Suprapubic skin (tissue), 4 donors: ENCODE measurements at regions not wholly inside any gene's neighbourhood (a gene's known extent, or its start where the extent isn't known, plus 50 kb on each side); places are given as distances from the start of the nearest gene placed in this dataset.

Experiments used
- DNase-seq, 2 donors: peaks; one replicate each; pipeline ENCODE4 v3.0.0-alpha.2; 2019; ENCODE audit warnings: low spot score in 2 of 2
- H3K27ac ChIP-seq: fragments of 200-600 bp; sonication (generic); one replicate; pipeline ENCODE4 v1.5.1; 2019
- H3K27me3 ChIP-seq: fragments of 200-600 bp; sonication (generic); one replicate; pipeline ENCODE4 v1.5.1; 2019
- H3K36me3 ChIP-seq: fragments of 200-600 bp; sonication (generic); one replicate; pipeline ENCODE4 v1.5.1; 2019
- H3K4me1 ChIP-seq: fragments of 200-600 bp; sonication (generic); one replicate; pipeline ENCODE4 v1.5.1; 2019
- H3K4me3 ChIP-seq: fragments of 200-600 bp; sonication (generic); one replicate; pipeline ENCODE4 v1.5.1; 2019; ENCODE audit warnings: mild to moderate bottlenecking
- H3K9me3 ChIP-seq: fragments of 200-600 bp; sonication (generic); one replicate; pipeline ENCODE4 v1.5.1; 2019
- EP300 ChIP-seq: sonication (generic); formaldehyde crosslinking; IDR thresholded peaks from one replicate; pipeline ENCODE4 v1.6.1; 2017; ENCODE audit warnings: antibody characterized with exemption
- POLR2A ChIP-seq, 2 donors: fragments of 450-650 bp; IDR thresholded peaks; one replicate each; pipeline ENCODE4 v1.6.1; 2017; ENCODE audit warnings: antibody characterized with exemption in 2 of 2, mild to moderate bottlenecking in 2 of 2, moderate library complexity in 2 of 2
- POLR2AphosphoS5 ChIP-seq, 3 donors: sonication (generic); formaldehyde crosslinking; IDR thresholded peaks; one replicate each; pipeline ENCODE4 v1.6.1; 2017; ENCODE audit warnings: antibody characterized with exemption in 3 of 3
- WGBS: methylation state at CpG from one replicate; pipeline ENCODE4 v1.1.5; 2018; 5-methylcytosine and 5-hydroxymethylcytosine counted together
- TF ChIP-seq, protein P1 (sequence below), 2 donors: fragments of 200-600 bp in 1 of 2; fragments of 450-650 bp in 1 of 2; sonication (generic) in 1 of 2; IDR thresholded peaks; one replicate each; pipeline ENCODE4 v1.5.1; 2016 to 2019; ENCODE audit warnings: antibody characterized with exemption in 2 of 2, mild to moderate bottlenecking in 1 of 2, moderate library complexity in 1 of 2

- Histone ChIP-seq H3K4me3 (no peak overlapping the region), H3K27ac (no peak overlapping the region), H3K4me1 (no peaks in the 10 kb centered on the region), H3K27me3 (peaks cover 3% of the 10 kb centered on the region), H3K36me3 (no peaks in the 10 kb centered on the region), H3K9me3 (no peaks in the 10 kb centered on the region)
- TF ChIP-seq EP300 (no peak), POLR2A (IDR thresholded peaks at IDR 0.05) (no peak), POLR2AphosphoS5 (IDR thresholded peaks at IDR 0.05) (no peak)
- TF ChIP-seq, protein P1, sequence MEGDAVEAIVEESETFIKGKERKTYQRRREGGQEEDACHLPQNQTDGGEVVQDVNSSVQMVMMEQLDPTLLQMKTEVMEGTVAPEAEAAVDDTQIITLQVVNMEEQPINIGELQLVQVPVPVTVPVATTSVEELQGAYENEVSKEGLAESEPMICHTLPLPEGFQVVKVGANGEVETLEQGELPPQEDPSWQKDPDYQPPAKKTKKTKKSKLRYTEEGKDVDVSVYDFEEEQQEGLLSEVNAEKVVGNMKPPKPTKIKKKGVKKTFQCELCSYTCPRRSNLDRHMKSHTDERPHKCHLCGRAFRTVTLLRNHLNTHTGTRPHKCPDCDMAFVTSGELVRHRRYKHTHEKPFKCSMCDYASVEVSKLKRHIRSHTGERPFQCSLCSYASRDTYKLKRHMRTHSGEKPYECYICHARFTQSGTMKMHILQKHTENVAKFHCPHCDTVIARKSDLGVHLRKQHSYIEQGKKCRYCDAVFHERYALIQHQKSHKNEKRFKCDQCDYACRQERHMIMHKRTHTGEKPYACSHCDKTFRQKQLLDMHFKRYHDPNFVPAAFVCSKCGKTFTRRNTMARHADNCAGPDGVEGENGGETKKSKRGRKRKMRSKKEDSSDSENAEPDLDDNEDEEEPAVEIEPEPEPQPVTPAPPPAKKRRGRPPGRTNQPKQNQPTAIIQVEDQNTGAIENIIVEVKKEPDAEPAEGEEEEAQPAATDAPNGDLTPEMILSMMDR (IDR thresholded peaks at IDR 0.05) = no peak
- DNase-seq = no peak
These were observed 83.5 kb upstream of the NEUROD6 start for GRCh38 chr7:31423994-31424393.

- TF ChIP-seq POLR2AphosphoS5 (IDR thresholded peaks at IDR 0.05) = no peak
- no peak for TF ChIP-seq EP300
- TF ChIP-seq, protein P1 (IDR thresholded peaks at IDR 0.05) = no peak
- no peak for TF ChIP-seq POLR2A (IDR thresholded peaks at IDR 0.05)
- Histone ChIP-seq H3K27me3 (peaks cover 3% of the 10 kb centered on the region), H3K36me3 (no peaks in the 10 kb centered on the region), H3K9me3 (no peaks in the 10 kb centered on the region), H3K27ac (no peak overlapping the region), H3K4me3 (no peak overlapping the region), H3K4me1 (no peaks in the 10 kb centered on the region)
- no peak for DNase-seq
These were observed 81.7 kb upstream of the ITPRID1 start for GRCh38 chr7:31432176-31432575.

DNA sequence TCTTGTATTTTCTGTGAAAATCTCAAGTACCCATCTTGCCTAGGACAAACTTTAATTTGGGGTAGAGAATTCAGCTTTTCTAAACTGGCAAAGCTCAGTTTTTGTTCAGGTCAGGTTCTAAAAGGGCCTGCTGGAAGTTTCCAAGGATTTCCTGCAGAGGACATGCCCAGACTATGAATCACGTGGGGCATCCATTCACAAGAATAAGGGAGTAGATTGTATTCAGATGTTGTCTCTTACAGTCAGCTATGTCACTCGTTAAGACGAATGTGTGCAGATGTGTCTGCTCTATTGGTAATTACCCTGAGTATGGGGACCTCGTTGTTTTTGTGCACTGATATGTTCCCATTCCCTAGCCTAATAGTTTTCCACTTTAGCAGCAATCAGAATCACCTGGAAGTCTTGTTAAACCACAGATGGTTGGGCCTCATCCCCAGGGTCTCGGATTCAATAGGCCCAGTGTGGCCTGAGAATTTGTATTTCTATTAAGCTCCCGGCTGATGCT lies 81.0 kb upstream of the ITPRID1 start:
- Histone ChIP-seq H3K27me3 (peaks cover 3% of the 10 kb centered on the region), H3K9me3 (no peaks in the 10 kb centered on the region), H3K4me1 (no peaks in the 10 kb centered on the region), H3K27ac (no peak overlapping the region), H3K4me3 (no peak overlapping the region), H3K36me3 (no peaks in the 10 kb centered on the region)
- DNase-seq = no peak
- TF ChIP-seq POLR2AphosphoS5 (IDR thresholded peaks at IDR 0.05) = no peak
- TF ChIP-seq, protein P1 (IDR thresholded peaks at IDR 0.05) = no peak
- TF ChIP-seq EP300 = no peak
- TF ChIP-seq POLR2A (IDR thresholded peaks at IDR 0.05) = no peak
- WGBS = 38% methylated on average over 6 of the region's 6 CpGs

GRCh38 chr7:31437250-31437865 lies 76.5 kb upstream of the ITPRID1 start:
- H3K4me1 ChIP-seq = no peaks in the 10 kb centered on the region
- H3K9me3 ChIP-seq = no peaks in the 10 kb centered on the region
- no peaks in the 10 kb centered on the region for H3K36me3 ChIP-seq
- DNase-seq = no peak
- H3K4me3 ChIP-seq = no peak overlapping the region
- H3K27ac ChIP-seq = no peak overlapping the region
- WGBS = 73% methylated on average over 4 of the region's 4 CpGs
- no peaks in the 10 kb centered on the region for H3K27me3 ChIP-seq
- no peak for TF ChIP-seq EP300
- no peak for TF ChIP-seq POLR2AphosphoS5 (IDR thresholded peaks at IDR 0.05)
- TF ChIP-seq POLR2A (IDR thresholded peaks at IDR 0.05) = no peak
- TF ChIP-seq, protein P1 (IDR thresholded peaks at IDR 0.05) = no peak

- Histone ChIP-seq H3K9me3 (no peaks in the 10 kb centered on the region), H3K27ac (no peak overlapping the region), H3K27me3 (no peaks in the 10 kb centered on the region), H3K4me3 (no peak overlapping the region), H3K4me1 (no peaks in the 10 kb centered on the region), H3K36me3 (no peaks in the 10 kb centered on the region)
- no peak for DNase-seq
- 70% methylated on average over 3 of the region's 3 CpGs for WGBS
- no peak for TF ChIP-seq POLR2A (IDR thresholded peaks at IDR 0.05)
- no peak for TF ChIP-seq POLR2AphosphoS5 (IDR thresholded peaks at IDR 0.05)
These were observed 74.7 kb upstream of the ITPRID1 start for GRCh38 chr7:31439165-31439564.

- TF ChIP-seq POLR2AphosphoS5 (IDR thresholded peaks at IDR 0.05) (no peak), EP300 (no peak), POLR2A (IDR thresholded peaks at IDR 0.05) (no peak)
- TF ChIP-seq, protein P1 (IDR thresholded peaks at IDR 0.05) = no peak
- H3K4me3 ChIP-seq = no peak overlapping the region
- H3K36me3 ChIP-seq = no peaks in the 10 kb centered on the region
- no peaks in the 10 kb centered on the region for H3K9me3 ChIP-seq
- H3K27me3 ChIP-seq = no peaks in the 10 kb centered on the region
- no peak overlapping the region for H3K27ac ChIP-seq
- DNase-seq = no peak
- WGBS = 59% methylated on average over 3 of the region's 3 CpGs
- no peaks in the 10 kb centered on the region for H3K4me1 ChIP-seq
These were observed 73.4 kb upstream of the ITPRID1 start for GRCh38 chr7:31440511-31440910.
